ENCODE measurements at regions not wholly inside any gene's neighbourhood (a gene's known extent, or its start where the extent isn't known, plus 50 kb on each side); places are given as distances from the start of the nearest gene placed in this dataset.

- TF ChIP-seq POLR2AphosphoS5 (IDR thresholded peaks at IDR 0.05; ENCODE audit: low read depth, low read length) (no peak), TCF7L2 (IDR thresholded peaks at IDR 0.05; ENCODE audit: low read depth, low read length) (no peak), SIN3A (IDR thresholded peaks at IDR 0.05; ENCODE audit: borderline replicate concordance, insufficient read depth, low read depth, low read length) (no peak), CTCF (IDR thresholded peaks at IDR 0.05) (no peak)
- Histone ChIP-seq H3K27me3 (ENCODE audit: control insufficient read depth, insufficient read depth, low read length) (peaks cover 5% of the 10 kb centered on the region), H3K27ac (ENCODE audit: low read length) (no peak overlapping the region), H3K36me3 (ENCODE audit: control insufficient read depth, insufficient read depth, low read length) (no peaks in the 10 kb centered on the region), H3K9me3 (ENCODE audit: control insufficient read depth, insufficient read depth, low read depth, low read length) (no peaks in the 10 kb centered on the region), H3K4me3 (ENCODE audit: low read depth in 2 of 2, low read length in 2 of 2) (no peak overlapping the region), H3K4me1 (ENCODE audit: control insufficient read depth, insufficient read depth, low read length) (no peaks in the 10 kb centered on the region)
- ChIA-PET POLR2A (no interaction called here), CTCF (no interaction called here)
- no peak for ATAC-seq
- BruUV-seq (replicated peaks): no TSS peak
- DNase-seq (ENCODE audit: low read depth, low spot score): no peak
- in situ Hi-C loops (cut with HindIII; ENCODE audit: low pct_unique_long_range_greater_than_20kb, low sequenced_read_pairs): no loop called here
- intact Hi-C loops (cut with micrococcal nuclease; ENCODE audit: unreplicated experiment): loop anchor here (1.0 to 5.0 kb wide), 2 partner anchors 51 to 910 kb away; no protein-coding TSS in a partner anchor
Observed at GRCh38 chr20:60211618-60212463, 253.6 kb downstream of the CDH26 start.

- Histone ChIP-seq H3K36me3 (ENCODE audit: control insufficient read depth, insufficient read depth, low read length) (no peaks in the 10 kb centered on the region), H3K27me3 (ENCODE audit: control insufficient read depth, insufficient read depth, low read length) (peaks cover 5% of the 10 kb centered on the region), H3K4me1 (ENCODE audit: control insufficient read depth, insufficient read depth, low read length) (no peaks in the 10 kb centered on the region), H3K4me3 (ENCODE audit: low read depth in 2 of 2, low read length in 2 of 2) (no peak overlapping the region), H3K27ac (ENCODE audit: low read length) (no peak overlapping the region), H3K9me3 (ENCODE audit: control insufficient read depth, insufficient read depth, low read depth, low read length) (no peaks in the 10 kb centered on the region)
- BruUV-seq (replicated peaks): no TSS peak
- intact Hi-C loops (cut with micrococcal nuclease; ENCODE audit: unreplicated experiment) (loop anchor here (5.0 kb wide), 1 partner anchor 910 kb away; no protein-coding TSS in a partner anchor), in situ Hi-C loops (cut with HindIII; ENCODE audit: low pct_unique_long_range_greater_than_20kb, low sequenced_read_pairs) (no loop called here)
- ChIA-PET POLR2A (no interaction called here), CTCF (no interaction called here)
- no peak for DNase-seq (ENCODE audit: low read depth, low spot score)
- ATAC-seq: no peak
- TF ChIP-seq SIN3A (IDR thresholded peaks at IDR 0.05; ENCODE audit: borderline replicate concordance, insufficient read depth, low read depth, low read length) (no peak), TCF7L2 (IDR thresholded peaks at IDR 0.05; ENCODE audit: low read depth, low read length) (no peak), REST (IDR thresholded peaks at IDR 0.05; ENCODE audit: insufficient read depth in 1 of 2, low read depth in 2 of 2, low read length in 1 of 2) (no peak), CTCF (IDR thresholded peaks at IDR 0.05) (no peak), POLR2AphosphoS5 (IDR thresholded peaks at IDR 0.05; ENCODE audit: low read depth, low read length) (no peak)
Observed at GRCh38 chr20:60212695-60213094, 254.5 kb downstream of the CDH26 start.

All from Panc1 (cell line).